HG03196 (cell line): ENCODE measurements at regions not wholly inside any gene's neighbourhood (a gene's known extent, or its start where the extent isn't known, plus 50 kb on each side); places are given as distances from the start of the nearest gene placed in this dataset.

Experiments used
- ATAC-seq: cut with Tn5 transposase; IDR thresholded peaks from one replicate; pipeline ENCODE4 v1.9.1; 2021; ENCODE audit not compliant: unreplicated experiment

DNA sequence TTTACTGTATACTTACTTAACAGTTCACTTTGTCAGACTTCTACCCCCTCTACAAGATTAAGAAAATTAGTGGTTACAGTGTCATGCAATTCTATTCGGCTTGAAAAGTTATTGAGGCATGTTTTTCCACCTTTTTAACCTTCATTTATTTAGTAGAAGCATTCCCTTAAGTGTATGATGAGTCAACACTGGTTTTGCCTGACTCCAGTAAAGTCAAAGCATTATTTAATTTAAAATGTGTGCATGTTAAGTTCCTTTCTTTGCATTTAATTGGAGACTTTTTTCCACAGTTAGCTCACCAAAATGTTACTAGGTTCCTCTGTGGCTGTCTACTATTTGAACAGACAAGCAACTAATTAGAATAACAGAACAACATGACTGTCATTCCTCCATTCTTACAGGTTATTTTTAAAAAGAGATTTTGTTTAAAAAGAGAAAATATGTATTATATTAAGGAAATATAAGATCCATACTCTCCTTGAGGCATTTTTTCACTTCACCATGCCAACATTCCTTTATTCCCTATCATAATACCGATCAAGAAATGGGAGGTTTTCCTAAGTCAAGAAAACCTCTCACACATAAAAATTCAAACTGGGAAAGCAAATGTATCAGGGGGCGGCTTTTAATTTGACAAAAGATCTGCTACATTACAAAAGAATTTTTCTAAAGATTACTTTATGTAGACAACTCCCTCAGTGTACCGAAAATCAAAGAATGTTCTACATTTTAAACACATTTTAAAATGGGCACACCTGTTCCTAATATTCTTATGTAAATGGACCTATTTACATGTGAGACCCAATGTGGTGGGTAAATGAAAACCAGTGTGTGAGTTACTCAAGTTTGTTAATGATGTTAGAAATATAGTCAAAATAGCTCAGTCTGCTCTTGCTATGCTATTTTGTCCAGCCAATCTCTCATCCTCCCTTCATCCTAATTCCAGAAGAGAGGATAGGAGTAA, 361.2 kb downstream of the UTRN start:
- ATAC-seq = no peak

DNA sequence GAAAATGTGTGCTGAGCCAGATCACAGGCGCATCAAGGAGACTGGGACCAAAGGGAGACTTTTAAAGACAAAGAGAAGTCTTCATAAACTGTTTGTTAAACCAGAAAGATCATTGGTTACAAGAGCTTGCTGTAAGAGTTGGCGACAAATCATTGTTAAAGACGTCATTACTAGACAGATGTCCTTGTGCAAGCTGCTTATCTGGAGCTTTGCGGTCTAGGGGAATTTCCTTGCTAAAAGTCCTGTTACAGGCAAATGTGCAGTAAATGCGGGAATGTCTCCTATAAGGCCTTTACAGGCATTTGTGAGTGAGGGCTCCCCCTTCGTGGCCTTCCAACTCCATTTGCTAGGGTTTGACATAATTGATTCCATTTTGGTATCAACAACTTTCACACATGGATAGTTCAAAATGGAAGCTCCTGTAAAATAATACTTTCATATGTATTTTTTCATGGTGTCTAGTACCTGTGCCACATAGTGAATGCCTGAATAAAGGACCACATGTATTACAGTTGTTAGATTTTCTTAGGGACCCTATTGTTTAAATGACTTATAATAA, 362.4 kb downstream of the UTRN start:
- ATAC-seq = no peak

DNA sequence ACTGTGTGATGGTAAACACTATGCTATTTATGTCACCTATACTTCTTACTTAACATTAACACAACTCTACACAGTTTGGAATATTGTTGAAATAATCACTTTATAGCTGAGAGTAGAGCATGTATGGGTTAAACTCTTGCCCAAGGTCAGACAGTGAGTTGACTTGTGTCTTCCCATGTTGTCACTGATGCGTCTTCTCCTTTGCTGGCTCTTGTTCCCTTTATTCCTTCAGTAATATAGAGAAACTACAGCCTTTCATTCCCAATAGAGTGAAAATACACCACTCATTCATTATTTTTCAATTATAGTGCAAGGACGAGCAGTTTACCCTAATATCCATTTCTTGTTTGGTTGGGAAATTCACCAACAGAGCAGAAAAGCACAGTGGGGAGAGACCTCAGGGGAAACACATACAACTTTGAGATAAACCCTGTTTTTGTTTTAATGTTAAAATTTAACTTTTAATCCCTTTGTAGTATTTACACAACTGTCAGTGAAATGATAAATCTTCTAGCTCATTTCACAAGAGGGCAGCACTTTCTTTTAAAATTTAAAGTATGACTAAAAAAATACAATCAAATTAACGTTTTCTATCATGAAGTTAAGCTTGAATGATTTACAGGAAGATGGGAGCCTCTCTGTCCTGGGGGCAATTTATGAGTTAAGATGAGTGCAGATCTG, 363.0 kb downstream of the UTRN start:
- ATAC-seq = no peak

DNA sequence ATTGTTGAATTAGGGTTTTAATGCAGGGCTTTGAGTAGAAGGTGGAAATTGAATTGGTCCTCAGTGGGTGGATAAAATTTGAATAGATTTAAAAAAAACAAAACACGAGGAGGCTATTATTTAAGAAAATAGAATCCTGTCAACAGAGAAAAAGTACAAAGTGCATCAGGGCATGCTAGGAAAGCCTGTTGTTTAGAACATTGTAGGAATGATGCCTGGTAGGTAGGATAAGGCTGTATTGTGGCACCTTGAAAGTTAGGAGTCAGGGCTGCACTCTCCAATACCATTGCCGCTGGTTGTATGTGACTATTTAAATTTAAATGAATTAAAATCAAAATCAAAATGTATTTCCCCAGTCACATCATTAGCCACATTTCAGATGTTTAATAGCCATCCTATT, 363.9 kb downstream of the UTRN start:
- ATAC-seq = no peak

DNA sequence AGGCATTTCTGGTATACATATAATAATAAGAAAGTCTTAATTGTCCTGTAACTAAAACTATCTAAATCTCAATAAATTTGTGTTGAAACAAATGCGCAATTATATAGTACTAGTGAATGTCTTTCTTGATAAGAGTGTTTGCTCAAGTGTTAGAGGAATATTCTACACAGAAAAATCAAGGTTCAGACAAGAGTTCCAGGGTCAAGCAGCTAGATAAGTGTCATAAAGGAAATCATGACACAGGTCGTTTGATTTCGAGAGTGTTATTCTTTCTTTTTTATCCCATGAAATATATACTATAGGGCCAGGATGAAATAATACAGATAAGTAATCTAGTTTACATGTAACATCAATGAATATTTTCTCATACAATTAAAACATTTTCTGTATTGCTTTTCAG, 366.1 kb downstream of the UTRN start:
- no peak for ATAC-seq

DNA sequence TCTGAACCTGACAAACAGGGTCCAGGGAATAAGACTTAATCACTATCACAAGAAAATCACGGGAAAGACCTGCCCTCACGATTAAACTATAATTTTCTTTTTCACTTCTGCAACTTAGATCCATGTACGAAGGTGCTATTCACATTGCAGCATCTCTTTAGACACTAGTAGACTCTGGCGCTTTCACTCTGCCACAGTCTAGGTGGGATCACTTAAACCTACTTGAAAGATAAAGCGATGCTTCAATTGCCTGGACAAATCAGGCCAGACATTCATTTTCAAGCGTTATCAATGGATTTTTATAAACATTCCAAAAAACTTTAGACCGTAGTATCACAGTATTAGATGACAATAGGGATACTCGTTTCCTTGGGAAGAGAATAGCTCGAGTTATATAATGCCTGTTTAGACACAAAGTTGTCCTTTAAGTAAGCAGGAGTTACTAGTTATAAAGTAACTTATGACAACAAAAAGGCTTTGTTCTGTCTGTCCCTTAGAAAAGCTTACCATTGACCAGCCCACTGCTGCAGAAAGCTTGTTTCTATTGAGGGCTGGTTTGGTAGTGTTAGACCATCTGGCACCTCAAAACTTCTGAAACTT, 367.3 kb downstream of the UTRN start:
- no peak for ATAC-seq

DNA sequence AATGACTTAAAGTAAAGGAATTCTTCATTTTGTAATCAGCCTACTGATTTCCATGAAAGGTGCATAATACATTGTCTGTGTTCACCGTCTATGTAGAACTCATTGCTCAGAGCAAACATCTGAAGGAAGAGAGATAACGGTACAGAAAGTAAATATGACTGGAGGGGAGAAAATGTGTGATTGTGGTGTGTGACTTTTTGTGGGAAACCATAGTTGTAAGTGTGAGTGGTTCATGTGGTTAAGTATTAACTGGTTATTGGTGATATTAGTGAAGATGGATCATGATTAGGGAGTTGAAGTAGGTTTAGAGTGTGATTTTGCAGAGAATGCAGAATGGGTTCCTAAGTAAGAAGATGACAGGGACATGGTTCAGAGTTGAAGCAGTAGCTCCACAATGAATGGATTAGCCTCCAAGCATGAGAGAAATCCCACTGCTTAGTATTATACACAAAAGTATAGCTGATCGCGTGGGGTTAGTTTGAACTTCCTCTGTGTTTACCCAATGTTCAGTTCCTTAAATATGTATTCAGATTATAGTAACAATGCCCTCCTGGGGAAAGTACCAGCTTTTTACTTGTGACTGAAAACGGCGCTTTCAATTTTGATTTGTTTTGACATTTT, 368.9 kb downstream of the UTRN start:
- ATAC-seq = peak; percentile 91

DNA sequence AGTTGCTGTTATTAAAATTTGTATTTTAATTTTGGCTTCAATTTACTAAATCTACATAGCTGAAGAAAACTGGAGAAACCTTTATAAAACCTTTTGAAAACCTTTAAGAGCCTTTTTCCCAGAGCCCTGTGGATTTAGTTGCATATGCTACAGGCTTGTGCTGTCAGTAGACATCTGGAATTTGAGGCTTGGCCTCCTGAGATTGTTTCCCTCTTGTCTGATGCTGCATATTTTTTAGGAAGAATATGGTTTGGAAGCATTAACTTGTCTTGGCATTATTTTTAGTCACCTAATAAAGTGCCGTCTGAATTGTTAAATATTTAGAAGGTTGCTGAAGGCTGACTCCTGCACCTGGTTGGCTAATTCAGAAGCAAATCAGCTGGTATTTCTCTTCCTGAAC, 369.4 kb downstream of the UTRN start:
- ATAC-seq = peak; percentile 10

DNA sequence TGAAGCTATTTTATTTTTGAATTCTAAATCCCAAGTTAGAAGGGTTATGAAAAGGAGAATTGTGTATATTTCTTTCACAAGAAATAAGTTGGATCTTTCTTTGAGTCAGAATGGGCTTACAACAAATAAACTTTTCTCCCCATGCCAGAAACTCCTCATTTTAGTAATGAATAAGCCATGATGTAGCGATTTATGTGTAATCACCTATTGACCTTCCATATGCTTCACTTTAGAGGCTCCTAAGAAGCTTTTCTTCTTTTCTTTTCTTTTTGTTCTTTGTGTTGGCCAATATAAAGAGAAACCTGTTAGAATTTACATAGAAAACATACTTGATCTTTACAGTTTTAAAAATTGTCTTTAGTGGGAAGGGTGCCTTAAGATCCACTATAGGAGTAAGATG, 370.2 kb downstream of the UTRN start:
- ATAC-seq = no peak

DNA sequence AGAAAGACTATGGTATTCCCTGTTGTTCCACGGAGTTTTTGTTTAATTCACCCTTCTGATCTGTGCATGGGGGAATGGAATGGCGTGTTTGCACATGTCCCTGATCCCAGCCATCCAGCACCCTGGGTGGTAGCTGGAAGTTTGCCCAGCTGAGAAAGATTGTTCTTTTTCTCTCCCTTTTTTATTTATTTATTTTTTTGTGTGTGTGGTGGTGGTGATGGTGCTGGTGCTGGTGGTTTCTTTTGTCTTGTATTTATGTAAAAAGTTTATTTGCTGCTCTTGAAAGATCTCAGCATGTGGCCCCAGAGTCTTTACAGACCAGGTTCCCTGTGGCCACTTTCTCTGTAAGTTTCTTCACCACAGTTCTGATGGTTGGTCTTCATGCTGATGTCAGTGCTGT, 372.6 kb downstream of the UTRN start:
- ATAC-seq = no peak

DNA sequence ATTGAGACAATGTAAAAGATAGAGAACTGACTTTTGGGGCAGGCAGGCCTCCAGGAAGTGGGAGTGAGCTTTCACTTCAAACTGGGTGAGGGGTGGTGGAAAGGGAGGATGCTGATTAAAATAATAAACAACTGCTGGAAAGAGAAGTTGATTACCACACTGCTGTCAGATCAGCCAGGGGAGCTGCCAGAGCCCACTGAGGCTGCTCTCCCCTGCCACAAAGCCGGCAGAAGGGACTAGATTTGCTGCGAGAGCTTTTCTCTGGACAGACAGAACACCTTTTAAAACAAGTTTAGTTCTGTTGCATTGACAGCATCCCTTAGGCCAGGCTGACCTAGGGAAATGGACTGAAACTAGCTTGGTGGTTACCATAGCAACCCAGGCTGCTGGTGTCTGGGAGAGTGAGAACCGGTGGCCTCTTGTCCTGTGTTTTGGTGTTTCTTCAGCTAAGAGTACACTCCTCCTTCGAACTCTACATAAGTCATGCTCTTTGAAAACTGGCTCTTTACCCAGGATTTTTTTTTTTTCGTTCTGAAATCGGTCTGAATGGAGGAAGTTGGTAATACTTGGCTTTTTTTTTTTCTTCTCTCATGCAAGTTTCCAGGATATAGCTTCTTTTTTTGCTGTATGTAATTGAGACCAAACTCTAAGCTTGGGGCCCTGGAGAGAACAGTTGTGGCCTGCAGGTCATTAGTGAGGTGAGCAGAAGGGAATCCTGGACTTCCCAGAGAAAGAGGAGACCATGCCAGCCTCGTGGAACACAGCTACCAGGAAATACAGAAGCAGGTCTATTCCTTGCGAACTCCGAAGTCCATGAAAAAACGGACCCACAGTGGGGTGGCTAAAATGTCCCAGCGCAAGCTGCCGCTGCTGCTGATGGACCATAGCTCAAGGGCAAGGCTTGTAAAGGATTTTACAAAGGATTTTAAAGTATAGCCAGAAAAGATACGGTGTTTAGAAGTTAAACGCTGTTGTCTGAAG, 374.4 kb downstream of the UTRN start:
- ATAC-seq = peak; percentile 68

DNA sequence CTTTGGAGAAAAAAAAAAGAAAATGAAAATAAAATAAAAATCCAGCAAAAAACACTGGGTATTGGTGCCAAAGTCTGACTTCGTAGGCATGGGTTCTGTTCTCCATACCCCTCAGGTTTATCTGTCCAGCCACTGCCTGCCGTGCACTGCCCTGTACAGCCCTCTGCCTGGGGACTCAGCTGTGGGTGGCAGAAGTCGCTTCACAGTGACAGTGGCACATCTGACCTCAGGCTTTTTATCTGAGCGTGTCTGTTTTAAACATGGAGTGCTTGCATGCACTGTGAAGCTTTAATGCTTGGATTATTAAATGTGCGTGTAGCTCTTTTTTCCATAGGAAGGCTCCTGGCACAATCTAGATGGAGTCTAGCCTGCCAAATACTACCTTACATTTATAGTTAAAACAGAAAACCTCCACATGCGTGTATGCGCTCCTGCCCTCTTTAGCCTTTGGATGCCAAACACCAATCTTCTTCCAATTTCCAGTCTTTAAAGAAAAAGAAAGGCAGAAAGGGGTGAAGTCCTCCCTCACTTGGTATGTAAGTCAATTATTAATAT, 375.5 kb downstream of the UTRN start:
- ATAC-seq = no peak

DNA sequence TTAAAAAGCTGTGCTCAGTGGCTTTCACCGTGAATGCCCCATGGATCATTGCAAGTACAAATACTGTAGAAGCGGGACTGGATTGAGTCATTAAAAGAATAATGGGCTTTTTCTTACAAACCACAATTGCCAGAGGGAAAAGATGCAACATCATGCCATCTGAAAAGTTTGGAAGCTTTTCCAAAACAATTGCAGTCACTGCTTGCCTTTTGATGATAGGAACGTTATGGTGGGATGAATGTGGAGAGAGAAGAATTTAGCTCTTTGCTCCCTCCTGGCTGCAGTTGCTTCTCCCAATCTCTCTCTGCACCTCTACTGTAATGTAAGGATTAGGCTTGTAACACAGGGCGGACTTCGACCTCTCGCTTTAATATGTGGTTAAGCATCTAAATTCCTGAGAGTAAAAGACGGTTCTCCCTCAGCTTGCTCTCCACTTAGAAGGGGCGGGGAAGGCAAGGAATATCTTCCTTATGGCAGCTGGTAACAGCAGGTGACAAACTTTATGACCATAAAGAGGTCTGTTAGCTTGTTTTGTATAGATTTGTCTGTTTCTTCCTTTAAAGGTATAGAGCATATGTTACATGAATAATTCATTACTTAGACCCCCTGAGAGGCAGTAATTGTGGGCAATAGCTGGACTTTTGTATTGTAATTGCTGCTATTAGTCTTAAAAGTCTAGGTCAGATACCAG, 376.1 kb downstream of the UTRN start:
- no peak for ATAC-seq

DNA sequence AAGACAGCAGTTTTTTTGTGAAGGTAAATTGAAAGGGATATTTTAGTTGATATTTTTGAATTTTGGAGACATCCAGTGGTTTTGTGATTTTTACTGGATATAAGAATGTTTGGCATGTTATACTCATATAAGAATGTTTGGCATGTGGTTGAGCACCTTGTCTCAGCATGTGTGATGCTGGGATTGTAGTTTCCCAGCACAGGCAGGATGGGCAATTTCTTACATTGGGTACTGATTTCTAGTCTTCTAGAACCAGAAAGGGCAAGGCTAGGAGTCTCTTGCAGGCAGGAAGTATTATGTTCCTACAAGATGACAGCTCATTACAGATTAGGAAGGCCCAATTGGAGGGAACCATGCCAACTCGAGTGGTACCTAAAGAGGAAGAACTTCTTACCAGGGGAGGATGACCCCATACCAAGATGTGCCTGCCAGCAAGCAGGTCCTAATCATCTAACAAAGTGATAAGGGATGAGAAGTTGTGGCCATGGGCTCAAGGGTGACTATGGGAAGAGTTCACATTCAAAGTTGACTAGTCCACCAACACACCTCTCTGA, 377.8 kb downstream of the UTRN start:
- ATAC-seq = no peak

DNA sequence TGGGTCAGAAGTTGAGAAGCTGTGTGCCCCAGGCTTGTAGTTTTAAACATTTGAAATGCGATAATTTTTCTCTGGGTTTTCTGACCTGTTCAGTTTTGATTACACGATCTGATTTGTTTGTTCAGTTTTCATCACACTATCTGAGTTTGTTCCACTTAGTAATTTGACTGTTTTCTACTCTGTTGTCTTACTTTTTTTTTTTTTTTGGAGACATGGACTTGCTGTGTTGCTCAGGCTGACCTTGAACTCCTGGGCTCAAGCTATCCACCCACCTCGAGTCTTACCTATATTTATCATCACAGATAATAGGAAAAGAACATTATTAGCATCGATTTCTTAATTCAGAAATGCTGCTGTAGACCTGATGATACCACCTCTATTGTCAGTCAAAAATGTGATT, 379.1 kb downstream of the UTRN start:
- ATAC-seq = no peak

DNA sequence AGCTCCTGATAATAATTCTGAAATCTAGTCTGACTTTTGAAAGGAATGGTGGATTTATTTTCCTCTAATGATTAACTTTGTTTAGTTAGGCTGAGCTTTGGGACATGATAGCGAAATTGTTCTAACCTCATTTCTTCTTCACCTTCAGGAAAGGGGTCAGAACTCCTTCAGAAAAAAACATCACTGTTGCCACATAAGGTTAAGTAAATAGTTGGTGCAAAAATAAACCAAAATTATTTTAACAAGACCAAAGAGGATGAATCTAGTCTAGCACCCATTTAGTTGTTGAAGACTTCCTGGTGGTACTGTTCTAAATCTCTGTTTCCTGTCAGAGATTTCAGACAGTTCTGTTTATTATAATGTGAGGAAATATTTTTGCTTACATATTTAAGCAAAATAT, 379.8 kb downstream of the UTRN start:
- ATAC-seq = no peak

DNA sequence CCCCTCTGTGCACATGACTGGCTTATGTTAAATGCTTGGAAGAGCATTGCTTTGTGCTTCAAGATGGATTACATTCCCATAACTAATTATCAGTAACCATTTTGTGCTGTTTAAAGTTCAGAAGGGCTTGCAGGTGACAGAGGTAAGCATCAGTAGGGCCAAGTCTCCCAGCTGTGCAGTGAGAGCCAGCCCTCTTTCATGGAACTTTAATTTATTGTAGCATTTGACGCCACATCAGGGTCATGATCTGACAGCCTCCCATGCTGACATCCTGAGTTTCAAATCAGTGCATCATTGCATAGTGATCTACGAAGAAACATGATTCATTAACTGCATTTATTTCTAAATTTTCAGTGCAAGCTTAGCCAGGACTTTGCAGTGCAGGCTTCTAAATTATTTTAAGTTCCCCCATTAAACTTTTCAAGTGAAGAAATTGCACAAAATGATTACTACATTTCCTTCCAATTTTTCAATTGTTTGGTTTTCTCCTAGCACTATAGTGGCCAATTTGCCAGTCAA, 380.9 kb downstream of the UTRN start:
- no peak for ATAC-seq

DNA sequence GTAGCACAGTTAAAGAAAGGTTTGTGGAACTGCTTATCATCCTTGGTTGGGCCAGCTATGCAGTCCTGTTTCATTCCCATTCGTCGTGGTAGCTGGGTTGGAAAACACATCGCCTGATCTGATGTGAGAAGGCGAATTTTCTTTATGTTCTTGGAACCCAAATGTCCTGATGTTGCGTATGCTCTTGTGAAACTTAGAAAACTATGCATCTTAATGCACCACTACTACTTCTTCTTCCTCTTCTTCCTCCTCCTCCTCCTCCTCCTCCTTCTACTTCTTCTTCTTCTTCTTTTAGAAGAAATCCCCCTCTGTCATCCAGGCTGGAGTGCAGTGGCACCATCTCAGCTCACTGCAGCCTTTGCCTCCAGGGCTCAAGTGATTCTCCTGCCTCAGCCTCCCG, 381.6 kb downstream of the UTRN start:
- ATAC-seq = no peak
